ENCODE measurements at regions not wholly inside any gene's neighbourhood (a gene's known extent, or its start where the extent isn't known, plus 50 kb on each side); places are given as distances from the start of the nearest gene placed in this dataset.

- TF ChIP-seq EGR1 (IDR thresholded peaks at IDR 0.05) = no peak
- no peak for TF ChIP-seq USF1 (IDR thresholded peaks at IDR 0.05)
- no peak for TF ChIP-seq CEBPB (IDR thresholded peaks at IDR 0.05)
- no peak for TF ChIP-seq YY1 (IDR thresholded peaks at IDR 0.05; ENCODE audit: low read depth)
- TF ChIP-seq, protein P1, sequence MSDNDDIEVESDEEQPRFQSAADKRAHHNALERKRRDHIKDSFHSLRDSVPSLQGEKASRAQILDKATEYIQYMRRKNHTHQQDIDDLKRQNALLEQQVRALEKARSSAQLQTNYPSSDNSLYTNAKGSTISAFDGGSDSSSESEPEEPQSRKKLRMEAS (IDR thresholded peaks at IDR 0.05) = no peak
Observed at GRCh38 chr2:104790901-104791495, 62.9 kb upstream of the POU3F3 start.

- no peak for TF ChIP-seq NFIC (IDR thresholded peaks at IDR 0.05)
- TF ChIP-seq EGR1 (IDR thresholded peaks at IDR 0.05) = no peak
- no peak for TF ChIP-seq REST (IDR thresholded peaks at IDR 0.05; ENCODE audit: low read depth)
- no peak for TF ChIP-seq RAD21 (IDR thresholded peaks at IDR 0.05; ENCODE audit: low read depth)
- TF ChIP-seq CREB1 (IDR thresholded peaks at IDR 0.05; ENCODE audit: low read depth) = no peak
- no peak for TF ChIP-seq YY1 (IDR thresholded peaks at IDR 0.05; ENCODE audit: low read depth)
- TF ChIP-seq, protein P1 (IDR thresholded peaks at IDR 0.05) = no peak
- TF ChIP-seq TAF1 (IDR thresholded peaks at IDR 0.05; ENCODE audit: low read depth) = no peak
- TF ChIP-seq FOXM1 (IDR thresholded peaks at IDR 0.05; ENCODE audit: borderline replicate concordance, low read depth) = no peak
Observed at GRCh38 chr2:104793966-104794365, 59.9 kb upstream of the POU3F3 start.

GRCh38 chr2:104794441-104794840, 59.5 kb upstream of the POU3F3 start:
- TF ChIP-seq YY1 (IDR thresholded peaks at IDR 0.05; ENCODE audit: low read depth) (no peak), RAD21 (IDR thresholded peaks at IDR 0.05; ENCODE audit: low read depth) (no peak), TAF1 (IDR thresholded peaks at IDR 0.05; ENCODE audit: low read depth) (no peak), ZBTB7A (IDR thresholded peaks at IDR 0.05; ENCODE audit: low read depth) (no peak), REST (IDR thresholded peaks at IDR 0.05; ENCODE audit: low read depth) (no peak), TCF12 (IDR thresholded peaks at IDR 0.05; ENCODE audit: low read depth) (no peak), FOXM1 (IDR thresholded peaks at IDR 0.05; ENCODE audit: borderline replicate concordance, low read depth) (no peak), NFIC (IDR thresholded peaks at IDR 0.05) (no peak), EP300 (IDR thresholded peaks at IDR 0.05; ENCODE audit: borderline replicate concordance) (no peak), CREB1 (IDR thresholded peaks at IDR 0.05; ENCODE audit: low read depth) (no peak), EGR1 (IDR thresholded peaks at IDR 0.05) (no peak), TEAD4 (IDR thresholded peaks at IDR 0.05) (no peak), CEBPB (IDR thresholded peaks at IDR 0.05) (no peak)
- TF ChIP-seq, protein P1 (IDR thresholded peaks at IDR 0.05) = no peak
